SU-DHL-6 (cell line): ENCODE measurements at regions not wholly inside any gene's neighbourhood (a gene's known extent, or its start where the extent isn't known, plus 50 kb on each side); places are given as distances from the start of the nearest gene placed in this dataset.

Experiments
- H2AFZ ChIP-seq: fragments of 200-600 bp; sonication (generic); 2 replicates; pipeline ENCODE4 v1.6.1; 2014; ENCODE audit warnings: low read depth, mild to moderate bottlenecking, moderate library complexity, mixed read lengths, antibody characterized with exemption, low read length; ENCODE audit not compliant: severe bottlenecking
- H3F3A ChIP-seq: fragments of 200-600 bp; shearing (Covaris generic); 2 replicates; pipeline ENCODE4 v1.6.0; 2016; ENCODE audit warnings: antibody characterized with exemption, mild to moderate bottlenecking; ENCODE audit not compliant: insufficient read depth
- H3K27ac ChIP-seq: fragments of 200-600 bp; sonication (generic); 2 replicates; pipeline ENCODE4 v1.5.1; 2016; ENCODE audit warnings: low read depth, mild to moderate bottlenecking, low read length, moderate library complexity, mixed read lengths
- H3K27me3 ChIP-seq: fragments of 200-600 bp; sonication (generic), shearing (Covaris generic); 2 replicates; pipeline ENCODE4 v1.6.0; 2014; ENCODE audit warnings: mild to moderate bottlenecking, low read length
- H3K36me3 ChIP-seq: fragments of 200-600 bp; sonication (generic); 2 replicates; pipeline ENCODE4 v1.6.1; 2014; ENCODE audit warnings: mild to moderate bottlenecking, low read length, mixed read lengths
- H3K4me2 ChIP-seq: fragments of 300-600, 200-600 bp; shearing (Covaris generic), sonication (generic); 2 replicates; pipeline ENCODE4 v1.6.0; 2014; ENCODE audit warnings: low read length, low read depth, mild to moderate bottlenecking; ENCODE audit not compliant: poor library complexity, severe bottlenecking
- H3K4me3 ChIP-seq: fragments of 200-600 bp; sonication (generic); 2 replicates; pipeline ENCODE4 v1.5.1; 2014; ENCODE audit warnings: antibody characterized with exemption, low read length, mild to moderate bottlenecking, mixed read lengths; ENCODE audit not compliant: insufficient read depth, poor library complexity, severe bottlenecking
- H3K79me2 ChIP-seq: fragments of 200-600 bp; sonication (generic); 2 replicates; pipeline ENCODE4 v1.6.1; 2014; ENCODE audit warnings: mild to moderate bottlenecking, low read length, moderate library complexity; ENCODE audit not compliant: insufficient read depth
- H3K9ac ChIP-seq: fragments of 200-600 bp; sonication (generic); 2 replicates; pipeline ENCODE4 v1.7.0; 2014; ENCODE audit warnings: mild to moderate bottlenecking, low read length
- H3K9me2 ChIP-seq: fragments of 200-600 bp; sonication (generic); replicated peaks from 2 replicates; pipeline ENCODE4 v1.6.1; 2014; ENCODE audit warnings: low read length; ENCODE audit not compliant: insufficient read depth
- H3K9me3 ChIP-seq: fragments of 200-600 bp; sonication (generic); 2 replicates; pipeline ENCODE4 v1.6.1; 2014; ENCODE audit warnings: low read length, mixed read lengths; ENCODE audit not compliant: insufficient read depth
- H4K20me1 ChIP-seq: fragments of 200-600 bp; sonication (generic); 2 replicates; pipeline ENCODE4 v1.6.1; 2014; ENCODE audit warnings: low read depth, mild to moderate bottlenecking, antibody characterized with exemption, low read length, moderate library complexity, mixed read lengths
- EZH2phosphoT487 ChIP-seq: fragments of 200-600 bp; sonication (generic), shearing (Covaris generic); conservative IDR thresholded peaks from 2 replicates; pipeline ENCODE4 v1.6.1; 2018; ENCODE audit warnings: mild to moderate bottlenecking, antibody characterized with exemption, low read length, moderate library complexity, mixed read lengths
- TF ChIP-seq, protein P1 (sequence below): fragments of 200-600 bp; sonication (generic); IDR thresholded peaks from one replicate; pipeline ENCODE4 v1.5.1; 2017; ENCODE audit warnings: antibody characterized with exemption, mild to moderate bottlenecking, low read length, moderate library complexity; ENCODE audit not compliant: insufficient read depth, poor library complexity, severe bottlenecking

DNA sequence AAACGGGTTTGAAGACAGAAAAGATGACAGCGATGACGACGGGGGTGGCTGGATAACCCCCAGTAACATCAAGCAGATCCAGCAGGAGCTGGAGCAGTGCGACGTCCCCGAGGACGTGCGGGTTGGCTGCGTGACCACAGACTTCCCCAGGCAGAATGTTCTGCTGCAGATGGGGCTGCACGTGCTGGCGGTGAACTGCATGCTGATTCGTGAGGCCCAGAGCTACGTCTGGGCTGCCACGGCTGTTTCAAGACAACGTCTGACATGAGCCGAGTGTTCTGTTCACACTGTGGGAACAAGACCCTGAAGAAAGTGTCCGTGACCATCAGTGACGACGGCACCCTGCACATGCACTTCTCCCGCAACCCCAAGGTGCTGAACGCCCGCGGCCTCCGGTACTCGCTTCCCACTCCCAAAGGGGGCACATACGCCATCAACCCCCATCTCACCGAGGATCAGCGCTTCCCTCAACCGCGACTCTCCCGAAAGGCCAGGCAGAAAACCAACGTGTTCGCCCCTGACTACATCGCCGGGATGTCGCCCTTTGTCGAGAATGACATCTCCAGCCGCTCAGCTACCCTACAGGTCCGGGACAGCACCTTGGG lies 319.2 kb upstream of the SLC7A11 start:
- H3K79me2 ChIP-seq, result no peaks in the 10 kb centered on the region
- no peaks in the 10 kb centered on the region for H3K27me3 ChIP-seq
- no peak overlapping the region for H3K4me2 ChIP-seq
- H3K9ac ChIP-seq, result no peak overlapping the region
- no peaks in the 10 kb centered on the region for H3F3A ChIP-seq
- no peak overlapping the region for H3K27ac ChIP-seq
- H2AFZ ChIP-seq, result no peak overlapping the region
- no peaks in the 10 kb centered on the region for H4K20me1 ChIP-seq
- no peak for TF ChIP-seq EZH2phosphoT487
- TF ChIP-seq, protein P1, sequence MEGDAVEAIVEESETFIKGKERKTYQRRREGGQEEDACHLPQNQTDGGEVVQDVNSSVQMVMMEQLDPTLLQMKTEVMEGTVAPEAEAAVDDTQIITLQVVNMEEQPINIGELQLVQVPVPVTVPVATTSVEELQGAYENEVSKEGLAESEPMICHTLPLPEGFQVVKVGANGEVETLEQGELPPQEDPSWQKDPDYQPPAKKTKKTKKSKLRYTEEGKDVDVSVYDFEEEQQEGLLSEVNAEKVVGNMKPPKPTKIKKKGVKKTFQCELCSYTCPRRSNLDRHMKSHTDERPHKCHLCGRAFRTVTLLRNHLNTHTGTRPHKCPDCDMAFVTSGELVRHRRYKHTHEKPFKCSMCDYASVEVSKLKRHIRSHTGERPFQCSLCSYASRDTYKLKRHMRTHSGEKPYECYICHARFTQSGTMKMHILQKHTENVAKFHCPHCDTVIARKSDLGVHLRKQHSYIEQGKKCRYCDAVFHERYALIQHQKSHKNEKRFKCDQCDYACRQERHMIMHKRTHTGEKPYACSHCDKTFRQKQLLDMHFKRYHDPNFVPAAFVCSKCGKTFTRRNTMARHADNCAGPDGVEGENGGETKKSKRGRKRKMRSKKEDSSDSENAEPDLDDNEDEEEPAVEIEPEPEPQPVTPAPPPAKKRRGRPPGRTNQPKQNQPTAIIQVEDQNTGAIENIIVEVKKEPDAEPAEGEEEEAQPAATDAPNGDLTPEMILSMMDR, result no peak
- H3K4me3 ChIP-seq, result no peak overlapping the region
- H3K36me3 ChIP-seq, result no peaks in the 10 kb centered on the region
- no peaks in the 10 kb centered on the region for H3K9me3 ChIP-seq
- no peaks in the 10 kb centered on the region for H3K9me2 ChIP-seq

DNA sequence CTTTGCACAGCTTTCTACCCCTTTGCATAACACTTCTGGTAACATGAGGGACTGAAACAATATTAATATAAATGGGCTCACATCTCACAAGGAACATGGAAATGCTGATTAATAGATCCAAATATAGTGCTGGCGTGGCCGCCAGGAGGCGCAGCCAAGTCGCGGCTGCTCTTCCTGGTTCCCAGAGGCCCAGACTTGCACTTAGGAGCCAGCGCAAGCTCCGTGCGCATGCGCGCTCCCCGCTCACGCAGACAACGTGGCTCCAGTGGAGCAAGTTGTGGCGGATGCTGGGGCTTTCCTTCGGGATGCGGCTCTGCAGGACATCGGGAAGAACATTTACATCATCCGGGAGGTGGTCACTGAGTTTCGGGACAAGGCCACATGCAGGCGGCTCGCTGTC lies 318.3 kb upstream of the SLC7A11 start:
- no peak overlapping the region for H3K4me3 ChIP-seq
- no peaks in the 10 kb centered on the region for H4K20me1 ChIP-seq
- H3K27ac ChIP-seq, result no peak overlapping the region
- H3K27me3 ChIP-seq, result no peaks in the 10 kb centered on the region
- H3F3A ChIP-seq, result no peaks in the 10 kb centered on the region
- H3K4me2 ChIP-seq, result no peak overlapping the region
- no peaks in the 10 kb centered on the region for H3K9me2 ChIP-seq
- no peaks in the 10 kb centered on the region for H3K36me3 ChIP-seq
- no peak overlapping the region for H2AFZ ChIP-seq
- TF ChIP-seq, protein P1, result no peak
- no peak for TF ChIP-seq EZH2phosphoT487
- no peak overlapping the region for H3K9ac ChIP-seq
- H3K79me2 ChIP-seq, result no peaks in the 10 kb centered on the region
- H3K9me3 ChIP-seq, result no peaks in the 10 kb centered on the region

DNA sequence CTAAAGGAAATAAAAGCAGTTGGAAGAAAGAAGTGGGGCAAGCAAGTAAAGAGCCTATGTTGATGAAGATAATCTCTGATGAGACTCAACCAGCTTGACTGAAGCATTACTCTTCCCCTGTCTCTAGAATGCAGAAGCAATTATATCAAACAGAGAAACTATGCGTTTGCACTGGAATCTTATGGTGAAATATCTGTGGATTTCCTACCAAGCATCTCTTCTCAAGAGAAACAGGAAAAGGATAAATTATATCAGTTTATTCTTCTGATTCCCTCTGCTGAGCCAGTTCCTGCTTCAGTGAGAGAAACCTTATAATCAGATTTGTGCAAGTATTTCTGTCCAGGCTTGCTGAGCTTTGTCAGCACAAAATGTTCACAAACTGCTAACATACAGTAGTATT lies 316.7 kb upstream of the SLC7A11 start:
- Histone ChIP-seq H3K9me3 (no peaks in the 10 kb centered on the region), H3K27ac (no peak overlapping the region), H3K27me3 (no peaks in the 10 kb centered on the region), H3F3A (no peaks in the 10 kb centered on the region), H2AFZ (no peak overlapping the region), H4K20me1 (no peaks in the 10 kb centered on the region), H3K9ac (no peak overlapping the region), H3K4me2 (no peak overlapping the region), H3K4me3 (no peak overlapping the region), H3K79me2 (no peaks in the 10 kb centered on the region), H3K9me2 (no peaks in the 10 kb centered on the region), H3K36me3 (no peaks in the 10 kb centered on the region)
- TF ChIP-seq EZH2phosphoT487, result no peak
- TF ChIP-seq, protein P1, result no peak
